Gastrocnemius medialis (tissue), 4 donors: ENCODE measurements at regions not wholly inside any gene's neighbourhood (a gene's known extent, or its start where the extent isn't known, plus 50 kb on each side); places are given as distances from the start of the nearest gene placed in this dataset.

ENCODE experiments used
- ATAC-seq, 2 donors: fragments of 150-250 bp; one replicate each; pipeline ENCODE4 v1.9.1; 2016
- DNase-seq, 2 donors: peaks; one replicate each; pipeline ENCODE4 v3.0.0-alpha.2; 2019
- H3K27ac ChIP-seq, 4 donors: fragments of 200-600 bp; sonication (generic); 1 replicate in 1 of 4; 2 replicates in 3 of 4; pipeline ENCODE4 v1.5.1; 2016 to 2018; ENCODE audit warnings: mild to moderate bottlenecking in 2 of 4, moderate library complexity in 1 of 4
- H3K27me3 ChIP-seq, 3 donors: fragments of 200-600 bp; sonication (generic) in 2 of 3; 1 replicate in 1 of 3; 2 replicates in 2 of 3; pipeline versions ENCODE4 v1.5.1 to v1.6.0; 2016 to 2019; ENCODE audit warnings: mild to moderate bottlenecking in 1 of 3, moderate library complexity in 1 of 3
- H3K36me3 ChIP-seq, 2 donors: fragments of 200-600 bp; sonication (generic) in 1 of 2; one replicate each; pipeline ENCODE4 v1.5.1; 2017 to 2018
- H3K4me1 ChIP-seq, 2 donors: fragments of 200-600 bp; sonication (generic) in 1 of 2; one replicate each; pipeline ENCODE4 v1.5.1; 2016 to 2017; ENCODE audit warnings: mild to moderate bottlenecking in 2 of 2
- H3K4me3 ChIP-seq, 4 donors: fragments of 200-600 bp; sonication (generic) in 3 of 4; 1 replicate in 1 of 4; 2 replicates in 3 of 4; pipeline ENCODE4 v1.5.1; 2016 to 2019; ENCODE audit warnings: mild to moderate bottlenecking in 2 of 4
- H3K9me3 ChIP-seq, 3 donors: fragments of 200-600 bp; sonication (generic) in 2 of 3; 1 replicate in 1 of 3; 2 replicates in 2 of 3; pipeline ENCODE4 v1.5.1; 2016 to 2019
- CTCF ChIP-seq, 5 experiments: fragments of 450-650 bp in 3 of 5; fragments of 200-600 bp in 2 of 5; sonication (generic) in 2 of 5; IDR thresholded peaks in 4 of 5; conservative IDR thresholded peaks in 1 of 5; 1 replicate in 4 of 5; 2 replicates in 1 of 5; pipeline ENCODE4 v1.5.1; 2016 to 2019; ENCODE audit warnings: antibody characterized with exemption in 5 of 5, mild to moderate bottlenecking in 3 of 5, moderate library complexity in 3 of 5
- POLR2A ChIP-seq, 2 donors: fragments of 450-650 bp; IDR thresholded peaks; one replicate each; pipeline ENCODE4 v1.6.1; 2017; ENCODE audit warnings: antibody characterized with exemption in 2 of 2, mild to moderate bottlenecking in 2 of 2, moderate library complexity in 2 of 2
- in situ Hi-C, 4 donors: fragments of 200-750 bp; cut with MboI; loops; one replicate each; pipeline versions ENCODE4 v1.15.0 to v1.8.0; 2017; ENCODE audit warnings: low sequenced_read_pairs in 4 of 4
- intact Hi-C: fragments of 100-400 bp; cut with DNase I; formaldehyde crosslinking; loops from one replicate; pipeline ENCODE4 v1.15.1; 2023; ENCODE audit warnings: low total_unique reads

GRCh38 chr7:33671531-33672262 lies 233.6 kb upstream of the BMPER start:
- Histone ChIP-seq H3K36me3 (no peaks in the 10 kb centered on the region), H3K27ac (no peak overlapping the region), H3K4me1 (no peaks in the 10 kb centered on the region), H3K9me3 (no peaks in the 10 kb centered on the region), H3K27me3 (no peaks in the 10 kb centered on the region), H3K4me3 (no peak overlapping the region)
- no peak for ATAC-seq
- no peak for TF ChIP-seq CTCF (IDR thresholded peaks at IDR 0.05 in 4 of 5, conservative IDR thresholded peaks at IDR 0.05 in 1 of 5)
- TF ChIP-seq POLR2A (IDR thresholded peaks at IDR 0.05) = no peak
- in situ Hi-C loops (no loop called here), intact Hi-C loops (no loop called here)
- DNase-seq = no peak

DNA sequence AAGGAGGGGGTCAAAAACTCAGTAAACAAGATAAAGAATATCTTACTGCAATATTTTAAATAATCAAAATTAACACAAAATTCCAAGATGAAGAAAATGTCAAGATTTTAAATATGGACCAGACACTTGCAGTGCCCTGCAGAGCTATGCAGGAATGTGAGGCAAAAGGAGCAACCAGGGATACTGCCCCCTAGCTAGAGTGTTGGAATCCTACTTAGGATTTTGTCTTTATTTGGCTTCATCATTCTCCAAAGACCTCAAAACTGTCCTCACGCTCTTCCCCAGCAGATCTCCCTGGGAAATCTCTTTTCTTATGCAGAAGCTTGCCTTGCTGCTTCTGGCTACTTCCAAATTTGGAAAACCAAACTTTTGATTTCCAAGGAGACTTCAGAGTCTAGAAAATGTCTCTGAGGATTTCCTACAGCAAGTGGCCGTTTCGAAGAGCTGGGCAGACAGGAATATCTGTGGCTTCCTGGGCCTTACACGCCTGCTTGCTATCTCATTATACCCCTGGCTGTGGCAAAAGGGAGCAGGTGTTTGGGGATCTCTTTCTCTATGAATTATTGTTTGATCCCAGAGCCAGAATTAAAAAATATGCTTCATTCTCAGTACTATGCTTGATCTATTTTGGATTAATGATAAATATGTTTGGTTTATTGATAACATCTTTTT lies 232.2 kb upstream of the BMPER start:
- in situ Hi-C loops (no loop called here), intact Hi-C loops (no loop called here)
- Histone ChIP-seq H3K36me3 (no peaks in the 10 kb centered on the region), H3K4me1 (no peaks in the 10 kb centered on the region), H3K4me3 (no peak overlapping the region), H3K9me3 (no peaks in the 10 kb centered on the region), H3K27ac (no peak overlapping the region), H3K27me3 (no peaks in the 10 kb centered on the region)
- DNase-seq (no peak), ATAC-seq (no peak)
- TF ChIP-seq CTCF (IDR thresholded peaks at IDR 0.05 in 4 of 5, conservative IDR thresholded peaks at IDR 0.05 in 1 of 5) (no peak), POLR2A (IDR thresholded peaks at IDR 0.05) (no peak)

DNA sequence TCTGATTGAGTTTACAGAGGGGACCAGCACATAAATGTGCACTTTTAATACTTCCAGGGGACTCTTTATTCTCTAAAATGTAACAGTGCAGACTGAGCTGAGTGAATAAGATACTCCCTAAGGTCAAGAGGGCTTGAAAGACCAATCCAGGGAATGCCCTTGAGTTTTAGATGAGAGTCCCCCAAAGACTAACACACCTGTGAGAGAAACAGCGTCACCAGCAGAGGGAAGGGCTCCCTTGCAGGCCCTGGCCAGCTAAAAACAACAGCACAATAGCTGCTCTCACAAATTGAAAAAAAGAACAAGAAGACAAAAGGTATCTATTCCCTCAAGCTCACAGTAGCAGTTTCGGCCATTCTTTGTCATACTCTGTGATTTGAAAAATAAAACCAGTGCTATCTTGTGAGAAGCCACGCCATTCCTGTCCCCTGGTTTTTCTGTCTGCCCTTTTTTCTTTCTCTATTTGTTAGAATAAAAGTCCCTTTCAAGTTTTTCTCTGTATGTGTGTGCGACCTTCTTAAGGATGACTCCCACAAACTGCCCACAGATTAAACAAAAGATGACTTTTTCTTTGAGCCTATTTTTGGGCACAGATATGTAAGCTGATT lies 230.4 kb upstream of the BMPER start:
- H3K36me3 ChIP-seq = no peaks in the 10 kb centered on the region
- no peaks in the 10 kb centered on the region for H3K27me3 ChIP-seq
- intact Hi-C loops = no loop called here
- H3K9me3 ChIP-seq = no peaks in the 10 kb centered on the region
- in situ Hi-C loops = no loop called here
- DNase-seq (no peak), ATAC-seq (no peak)
- TF ChIP-seq POLR2A (IDR thresholded peaks at IDR 0.05) (no peak), CTCF (IDR thresholded peaks at IDR 0.05 in 4 of 5, conservative IDR thresholded peaks at IDR 0.05 in 1 of 5) (no peak)
- no peak overlapping the region for H3K27ac ChIP-seq
- H3K4me3 ChIP-seq = no peak overlapping the region
- H3K4me1 ChIP-seq = no peaks in the 10 kb centered on the region

GRCh38 chr7:33677556-33677955 lies 227.8 kb upstream of the BMPER start:
- ATAC-seq (no peak), DNase-seq (no peak)
- H3K4me3 ChIP-seq = no peak overlapping the region
- no peaks in the 10 kb centered on the region for H3K9me3 ChIP-seq
- TF ChIP-seq POLR2A (IDR thresholded peaks at IDR 0.05) (no peak), CTCF (IDR thresholded peaks at IDR 0.05 in 4 of 5, conservative IDR thresholded peaks at IDR 0.05 in 1 of 5) (no peak)
- intact Hi-C loops (no loop called here), in situ Hi-C loops (no loop called here)
- no peaks in the 10 kb centered on the region for H3K4me1 ChIP-seq
- no peak overlapping the region for H3K27ac ChIP-seq
- no peaks in the 10 kb centered on the region for H3K27me3 ChIP-seq
- no peaks in the 10 kb centered on the region for H3K36me3 ChIP-seq
